ENCODE measurements at regions not wholly inside any gene's neighbourhood (a gene's known extent, or its start where the extent isn't known, plus 50 kb on each side); places are given as distances from the start of the nearest gene placed in this dataset.
"Not testable (repeated sequence)": the region's sequence is repeated elsewhere in the genome, so short reads cannot be mapped to it uniquely, and the experiment has no call there.

DNA sequence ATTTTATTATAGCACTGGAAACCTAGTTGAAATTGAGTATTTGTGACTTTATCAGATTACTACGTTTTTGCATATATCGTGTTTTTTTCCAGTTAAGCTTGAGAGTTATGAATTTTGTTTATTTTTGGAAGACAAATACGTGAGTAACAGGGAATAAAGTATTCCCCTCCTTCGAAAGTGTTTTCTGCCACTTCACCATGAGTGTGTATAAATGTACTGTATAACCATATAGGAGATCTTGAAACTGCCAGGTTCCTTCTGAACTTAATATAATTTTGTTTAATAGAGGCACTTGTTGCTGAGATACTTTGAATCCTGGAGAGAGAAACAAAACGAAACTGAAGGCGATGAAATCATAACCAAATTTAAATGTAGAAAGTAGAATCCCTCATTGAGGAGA lies 1004.4 kb upstream of the ZEB2 start:
- FAIRE-seq (no peak), DNase-seq (ENCODE audit: insufficient read length, low spot score) (no peak)

DNA sequence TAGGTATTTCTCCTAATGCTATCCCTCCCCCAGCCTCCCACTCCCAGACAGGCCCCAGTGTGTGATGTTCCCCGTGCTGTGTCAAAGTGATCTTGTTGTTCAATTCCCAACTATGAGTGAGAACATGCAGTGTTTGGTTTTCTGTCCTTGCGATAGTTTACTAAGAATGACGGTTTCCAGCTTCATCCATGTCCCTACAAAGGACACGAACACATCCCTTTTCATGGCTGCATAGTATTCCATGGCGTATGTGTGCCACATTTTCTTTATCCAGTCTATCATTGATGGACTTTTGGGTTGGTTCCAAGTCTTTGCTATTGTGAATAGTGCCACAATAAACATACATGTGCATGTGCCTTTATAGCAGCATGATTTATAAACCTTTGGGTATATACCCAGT lies 999.3 kb upstream of the ZEB2 start:
- FAIRE-seq; DNase-seq (ENCODE audit: insufficient read length, low spot score): not testable (repeated sequence)

DNA sequence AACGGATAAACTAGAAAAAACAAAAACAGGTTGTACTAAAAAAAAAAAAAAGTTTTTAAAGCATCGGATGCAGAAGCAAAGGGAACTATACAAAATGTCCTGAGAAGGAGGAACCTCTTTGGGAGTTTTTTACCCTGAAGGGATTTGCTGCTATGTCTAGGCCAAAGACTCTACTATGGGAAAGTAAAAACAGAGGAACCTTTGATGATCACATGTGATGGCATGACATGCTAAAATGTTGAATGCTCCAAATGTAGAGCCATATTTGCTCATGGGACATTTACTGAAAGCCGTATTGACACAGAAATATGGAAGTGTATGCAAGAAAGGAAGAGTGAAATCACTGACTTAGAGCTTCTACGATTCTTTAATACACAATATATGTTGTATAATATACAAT lies 992.0 kb upstream of the ZEB2 start:
- DNase-seq (ENCODE audit: insufficient read length, low spot score) (no peak), FAIRE-seq (no peak)

DNA sequence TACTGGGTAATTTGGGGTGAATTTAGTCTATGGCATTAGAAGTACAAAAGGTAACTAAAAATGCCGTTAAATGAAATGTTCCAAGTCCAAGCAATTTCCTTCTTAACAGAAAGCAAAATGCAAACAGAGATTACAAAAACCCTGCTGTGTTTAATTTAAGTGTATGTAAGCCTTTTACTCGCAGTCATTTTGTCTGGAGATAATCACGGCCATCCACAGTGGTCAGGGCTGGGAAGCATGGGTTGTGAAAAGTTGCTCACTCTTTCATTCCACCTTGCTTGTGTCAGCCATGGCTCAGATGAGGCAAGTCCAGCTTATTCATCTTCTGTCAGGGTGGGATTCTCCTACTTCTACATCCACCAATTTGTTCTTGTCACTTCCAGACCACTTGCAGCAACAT lies 983.6 kb upstream of the ZEB2 start:
- no peak for DNase-seq (ENCODE audit: insufficient read length, low spot score)
- peak; percentile 51 for FAIRE-seq

DNA sequence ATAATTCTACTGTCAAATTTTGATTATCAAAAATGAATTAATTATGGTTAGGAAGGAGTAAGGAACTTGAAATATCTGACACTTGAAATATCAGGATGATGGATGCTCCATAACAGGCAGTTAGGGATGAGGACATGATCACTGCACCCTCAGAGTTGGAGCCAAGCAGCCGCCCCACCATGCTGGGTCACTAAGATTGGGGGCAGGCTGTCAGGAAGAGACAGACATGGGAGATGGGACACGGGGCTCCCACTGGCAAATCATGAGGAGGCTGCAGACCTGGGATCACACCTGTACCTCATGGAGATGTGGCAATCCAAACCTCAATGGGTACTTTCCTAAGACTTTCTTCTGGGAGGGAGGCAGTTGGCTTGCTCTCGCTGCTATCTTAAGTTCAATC lies 982.0 kb upstream of the ZEB2 start:
- FAIRE-seq, result no peak
- no peak for DNase-seq (ENCODE audit: insufficient read length, low spot score)

DNA sequence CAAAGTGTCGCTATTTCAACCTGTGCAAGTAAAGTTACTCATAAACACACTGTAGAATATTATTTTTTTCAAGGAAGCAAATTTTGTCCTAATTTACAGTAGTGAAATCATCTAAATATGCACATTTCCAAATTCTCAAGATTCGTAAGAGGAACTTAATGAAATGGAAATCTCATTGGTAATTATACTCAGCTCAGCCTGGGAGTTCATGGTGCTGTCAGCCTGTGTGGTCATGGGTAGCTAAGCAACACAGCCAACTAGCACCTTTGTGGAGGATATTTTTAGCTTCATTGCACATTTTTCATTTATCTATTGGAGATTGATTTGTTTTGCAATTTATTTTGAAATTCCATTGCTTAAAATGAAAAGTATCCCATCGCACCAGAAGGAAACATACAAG lies 975.7 kb upstream of the ZEB2 start:
- FAIRE-seq (no peak), DNase-seq (ENCODE audit: insufficient read length, low spot score) (no peak)

DNA sequence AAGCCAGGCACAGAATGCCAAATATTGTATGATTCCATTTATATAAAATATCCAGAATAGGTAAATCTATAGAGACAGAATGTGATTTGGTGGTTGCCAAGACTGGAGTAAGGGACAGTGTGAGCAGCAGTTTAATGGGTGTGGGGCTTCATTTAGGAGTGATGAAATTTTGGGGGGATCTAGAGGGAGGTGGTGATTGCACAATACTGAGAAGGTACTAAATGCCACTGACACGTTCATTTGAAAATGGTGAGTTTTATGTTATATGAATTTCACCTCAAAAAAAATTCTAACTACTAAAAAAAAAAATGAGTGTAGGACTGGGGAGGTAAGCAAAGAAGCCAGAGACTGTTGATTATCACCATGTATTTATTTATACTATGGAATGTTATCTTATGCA lies 974.5 kb upstream of the ZEB2 start:
- DNase-seq (ENCODE audit: insufficient read length, low spot score) (no peak), FAIRE-seq (no peak)

DNA sequence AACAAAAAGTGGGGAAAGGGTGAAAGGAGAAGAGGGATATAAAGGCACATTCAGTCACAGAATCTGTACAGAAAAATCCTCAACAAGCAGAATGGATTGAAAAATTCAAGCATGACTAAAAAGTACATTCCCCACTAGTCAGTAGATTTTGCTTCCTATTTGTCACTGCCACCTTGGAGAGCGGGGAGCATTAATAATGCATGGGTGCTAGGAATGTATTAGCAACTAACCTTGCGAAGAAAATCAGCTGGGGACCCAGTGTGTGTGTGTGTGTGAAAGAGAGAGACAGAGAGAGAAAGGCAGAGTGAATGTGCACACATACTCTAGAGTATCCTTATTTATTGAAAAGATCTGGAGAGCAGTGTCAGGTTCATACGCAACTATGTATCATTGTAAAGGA lies 968.7 kb upstream of the ZEB2 start:
- no peak for FAIRE-seq

DNA sequence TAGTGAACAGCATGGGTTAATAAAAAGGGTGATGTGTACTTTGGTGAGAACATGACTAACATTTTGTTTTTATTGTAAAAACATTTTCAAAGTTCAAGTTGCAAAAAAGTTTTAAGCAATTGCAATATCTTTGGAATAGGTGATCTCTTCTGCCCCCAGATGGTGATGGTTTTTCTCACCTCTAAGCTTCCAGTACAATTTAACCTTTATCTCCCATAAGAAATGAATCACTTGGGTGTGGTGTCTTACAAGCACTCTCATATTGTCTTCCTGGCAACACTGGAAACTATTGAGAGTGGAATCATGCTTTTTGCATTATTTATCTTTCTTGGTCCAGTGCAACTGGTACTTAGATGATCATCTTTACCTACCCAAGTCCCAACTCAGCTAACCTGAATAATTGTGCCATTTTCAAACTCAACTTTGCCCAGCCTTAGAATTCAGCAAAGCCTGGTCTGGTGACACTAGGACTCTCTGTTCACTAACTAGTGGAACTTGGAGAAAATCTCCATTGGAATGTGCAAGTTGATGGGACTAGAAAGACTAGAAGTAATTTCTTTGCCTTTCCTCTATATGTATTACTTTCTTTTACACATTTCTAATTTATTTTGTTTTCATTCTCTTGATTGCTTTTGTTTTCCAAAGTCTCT lies 964.7 kb upstream of the ZEB2 start:
- FAIRE-seq (no peak), DNase-seq (ENCODE audit: insufficient read length, low spot score) (peak; percentile 31)

More for the DNA sequence above, 968.7 kb upstream of the ZEB2 start:
- DNase-seq (ENCODE audit: insufficient read length, low spot score), result no peak

DNA sequence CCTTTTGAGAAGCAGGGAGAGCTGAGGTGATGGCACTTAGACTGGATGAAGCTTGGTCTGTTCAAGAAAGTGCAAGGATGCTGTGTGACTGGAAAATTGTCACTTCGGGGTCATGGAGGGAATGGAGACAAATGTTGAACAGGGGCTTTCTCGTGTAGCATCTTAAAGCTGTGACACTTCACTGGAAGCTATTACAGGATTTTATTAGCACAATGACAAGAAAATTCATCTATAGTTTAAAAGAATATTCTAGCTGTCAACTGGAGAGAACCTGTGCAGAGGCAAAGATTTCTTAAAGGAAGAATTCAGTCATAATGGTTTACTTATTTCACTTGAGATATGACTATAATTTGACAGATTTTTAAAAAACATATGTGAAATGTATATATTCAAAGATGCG lies 963.9 kb upstream of the ZEB2 start:
- FAIRE-seq (no peak), DNase-seq (ENCODE audit: insufficient read length, low spot score) (no peak)

DNA sequence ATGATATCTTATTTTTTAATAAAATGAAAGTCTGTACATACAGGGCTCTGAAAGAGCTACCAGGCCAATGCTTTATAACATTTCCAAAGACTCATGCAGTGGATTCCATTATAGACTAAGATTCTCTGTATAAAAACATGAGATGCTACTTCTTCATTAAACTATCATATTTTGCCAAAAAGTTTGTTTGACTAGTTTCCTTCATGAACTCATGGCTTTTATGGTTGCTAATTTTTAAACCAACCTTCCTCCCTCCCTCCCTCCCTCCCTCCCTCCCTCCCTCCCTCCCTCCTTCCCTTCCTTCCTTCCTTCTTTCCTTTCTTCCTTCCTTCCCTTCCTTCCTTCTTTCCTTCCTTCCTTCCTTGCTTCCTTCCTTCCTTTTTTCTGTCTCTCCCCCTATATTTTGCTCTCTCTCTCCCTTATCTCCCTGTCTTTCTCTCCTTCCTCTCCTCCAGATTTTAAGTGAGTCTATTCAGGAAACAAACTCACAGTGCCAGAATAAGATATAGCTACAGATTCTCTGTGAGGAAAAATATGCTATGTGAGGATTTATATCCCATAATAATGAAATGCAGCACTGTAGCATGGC lies 961.5 kb upstream of the ZEB2 start:
- FAIRE-seq, result no peak

DNA sequence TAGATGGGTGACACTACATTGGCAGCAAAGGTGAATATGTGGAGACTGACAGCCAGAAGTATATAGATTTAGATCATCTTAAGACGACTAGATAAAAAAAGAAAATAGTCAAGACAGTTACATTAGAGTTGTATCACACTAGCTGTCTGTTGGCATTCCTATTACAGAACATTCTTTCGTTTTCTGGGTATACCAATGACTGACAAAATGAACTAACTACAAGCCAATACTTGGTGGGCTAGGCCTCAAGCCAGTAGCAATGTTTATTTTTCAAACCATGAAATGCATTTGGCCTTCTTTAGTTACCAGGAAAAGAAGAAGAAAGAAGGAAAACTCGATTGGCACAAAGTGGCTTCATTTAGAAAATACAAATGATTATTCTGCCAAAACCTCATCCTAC lies 944.9 kb upstream of the ZEB2 start:
- no peak for DNase-seq (ENCODE audit: insufficient read length, low spot score)
- no peak for FAIRE-seq

More for the DNA sequence above, 961.5 kb upstream of the ZEB2 start:
- DNase-seq (ENCODE audit: insufficient read length, low spot score), result no peak

DNA sequence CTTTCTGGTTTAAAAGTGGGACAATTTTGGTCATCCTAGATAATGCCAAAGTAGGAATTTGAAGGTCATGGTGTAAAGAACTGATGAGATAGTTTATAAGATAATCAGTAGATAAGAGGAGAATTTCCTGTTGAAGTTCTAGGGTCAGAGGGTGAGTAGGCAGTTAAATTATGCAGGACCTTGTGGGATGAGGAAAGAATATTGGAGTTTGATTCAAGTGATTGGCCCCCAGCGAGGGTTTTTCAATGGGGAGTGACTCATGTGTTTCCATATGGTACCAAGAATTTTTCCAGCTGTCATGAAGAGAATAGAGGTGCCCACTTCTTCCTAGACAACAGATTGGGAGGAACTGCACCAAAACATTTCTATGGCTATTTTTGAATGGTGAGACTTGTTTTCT lies 940.2 kb upstream of the ZEB2 start:
- no peak for DNase-seq (ENCODE audit: insufficient read length, low spot score)
- no peak for FAIRE-seq

DNA sequence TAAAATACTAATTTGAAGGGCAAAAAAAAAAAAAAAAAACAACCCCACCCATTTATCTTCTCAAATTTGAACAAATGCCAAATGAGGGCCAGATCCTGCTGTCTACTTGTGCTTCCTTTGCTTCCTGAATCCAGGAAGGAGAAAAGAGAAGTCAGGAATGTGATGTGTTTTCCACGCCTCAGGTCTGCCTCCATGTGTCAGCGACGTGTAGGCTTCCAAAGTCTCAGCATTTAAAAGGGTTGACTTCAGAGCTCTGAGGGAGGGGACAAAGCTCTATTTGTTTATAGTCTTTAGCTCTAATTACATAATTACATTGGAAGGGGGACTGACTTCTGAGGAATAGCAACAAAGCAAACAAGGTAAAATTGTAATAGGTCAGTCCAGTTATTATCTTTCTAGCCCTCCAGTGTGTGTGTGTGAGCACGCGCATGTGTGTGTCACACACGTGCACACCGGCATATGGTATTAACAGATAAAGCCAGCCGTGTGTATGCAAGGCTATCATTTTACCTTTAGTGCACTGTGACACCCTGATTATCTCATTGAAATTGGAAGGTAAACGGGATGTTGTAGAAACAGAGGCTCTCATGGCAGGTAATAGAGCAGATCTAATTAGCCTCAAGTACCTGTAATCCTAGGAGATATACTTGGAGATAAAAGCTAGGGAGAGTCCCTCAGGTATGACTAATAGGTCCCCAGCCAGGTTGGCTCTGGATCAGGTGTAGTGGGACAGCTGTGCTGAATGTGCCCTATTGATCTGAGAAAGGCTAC lies 911.4 kb upstream of the ZEB2 start:
- DNase-seq (ENCODE audit: insufficient read length, low spot score) (no peak), FAIRE-seq (no peak)

DNA sequence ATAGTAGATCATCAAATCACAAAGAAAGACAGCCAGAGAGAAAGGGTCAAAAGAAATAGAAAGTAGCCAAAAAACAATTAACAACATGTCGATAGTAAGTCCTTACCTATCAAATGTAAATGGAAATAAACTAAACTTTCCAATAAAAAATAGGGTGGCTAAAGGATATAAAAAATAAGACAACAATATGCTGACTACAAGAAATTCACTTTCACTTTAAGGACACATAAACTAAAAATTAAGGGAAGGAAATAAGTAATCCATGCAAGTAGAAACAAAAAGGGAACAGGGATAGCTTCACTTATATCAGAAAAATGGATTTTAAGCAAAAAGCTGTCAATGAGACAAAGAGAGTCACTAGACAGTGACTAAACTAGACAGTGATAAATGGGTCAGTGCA lies 903.9 kb upstream of the ZEB2 start:
- no peak for FAIRE-seq

DNA sequence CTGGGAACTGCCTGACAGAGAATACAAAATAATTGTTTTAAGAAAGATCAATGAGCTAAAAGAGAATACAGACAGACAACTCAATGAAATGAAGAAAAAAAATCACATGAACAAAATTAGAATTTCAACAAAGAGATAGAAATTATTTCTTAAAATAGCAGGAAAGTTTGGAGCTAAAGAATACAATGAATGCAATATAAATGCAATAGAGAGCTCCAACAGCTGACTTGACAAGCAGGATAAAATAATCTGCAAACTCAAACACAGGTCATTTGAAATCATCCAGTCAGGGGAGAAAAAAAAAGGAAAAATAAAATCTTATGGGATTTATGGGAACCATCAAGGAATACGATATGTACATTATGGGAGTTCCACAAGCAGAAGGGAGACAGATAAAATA lies 902.7 kb upstream of the ZEB2 start:
- DNase-seq (ENCODE audit: insufficient read length, low spot score) (no peak), FAIRE-seq (no peak)

More for the DNA sequence above, 903.9 kb upstream of the ZEB2 start:
- DNase-seq (ENCODE audit: insufficient read length, low spot score), result no peak

DNA sequence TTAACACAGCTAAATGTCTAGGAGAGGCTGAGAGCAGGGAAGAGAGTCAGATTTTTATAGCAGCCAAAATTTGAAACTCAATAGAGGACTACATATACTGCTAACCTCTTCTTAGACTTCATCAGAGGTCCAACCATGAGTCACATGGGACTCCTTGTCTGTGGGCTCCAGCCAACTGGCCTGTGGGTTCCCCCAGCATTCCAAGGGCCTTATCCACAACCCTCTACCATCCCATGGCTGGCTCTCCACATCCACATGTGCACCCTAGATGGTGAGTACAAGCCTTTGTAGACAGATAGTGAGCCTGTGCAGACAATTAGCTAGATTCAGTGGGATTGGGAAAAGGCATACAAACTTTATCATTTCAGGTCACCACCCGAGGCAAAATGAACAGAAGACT lies 901.9 kb upstream of the ZEB2 start:
- DNase-seq (ENCODE audit: insufficient read length, low spot score), result no peak
- FAIRE-seq, result no peak

DNA sequence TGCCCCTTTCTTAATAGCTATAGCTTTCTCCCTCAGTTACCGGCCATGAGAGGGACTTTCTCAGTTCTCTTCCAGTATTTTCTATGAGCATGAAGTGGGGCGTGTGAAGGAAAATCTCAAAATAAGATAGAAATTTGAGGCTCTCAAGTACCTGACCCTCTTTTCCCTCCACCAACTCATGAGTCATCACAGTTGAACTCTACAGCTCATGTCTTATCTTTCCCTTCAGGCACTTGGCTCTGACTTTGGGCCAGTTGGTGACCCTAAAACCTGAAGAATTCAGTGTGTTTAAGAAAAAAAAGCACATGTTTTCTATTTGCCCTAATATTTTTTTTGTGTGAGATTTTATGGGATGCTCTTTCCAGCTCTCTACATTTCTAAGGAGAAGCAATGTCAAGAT lies 896.7 kb upstream of the ZEB2 start:
- DNase-seq (ENCODE audit: insufficient read length, low spot score), result no peak
- FAIRE-seq, result no peak

DNA sequence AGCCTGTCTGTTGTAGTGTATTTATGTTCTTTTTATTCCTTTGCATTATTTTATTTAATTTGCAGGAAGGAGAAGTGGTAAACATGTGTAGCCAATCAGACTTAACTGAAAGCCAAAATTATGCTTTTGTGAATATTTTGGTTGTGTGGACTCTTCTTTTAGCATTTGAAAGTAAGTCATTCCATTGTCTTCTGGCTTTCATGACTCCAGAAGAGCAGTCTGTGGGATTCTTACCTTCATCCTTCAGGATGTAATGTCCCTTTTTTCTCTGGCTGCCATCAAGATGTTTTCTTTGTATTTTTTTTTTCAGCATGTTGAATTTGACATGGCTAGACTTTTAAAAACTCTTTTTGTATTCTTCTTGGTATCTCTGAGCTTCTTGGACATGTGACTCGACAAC lies 895.2 kb upstream of the ZEB2 start:
- DNase-seq (ENCODE audit: insufficient read length, low spot score) (no peak), FAIRE-seq (no peak)

DNA sequence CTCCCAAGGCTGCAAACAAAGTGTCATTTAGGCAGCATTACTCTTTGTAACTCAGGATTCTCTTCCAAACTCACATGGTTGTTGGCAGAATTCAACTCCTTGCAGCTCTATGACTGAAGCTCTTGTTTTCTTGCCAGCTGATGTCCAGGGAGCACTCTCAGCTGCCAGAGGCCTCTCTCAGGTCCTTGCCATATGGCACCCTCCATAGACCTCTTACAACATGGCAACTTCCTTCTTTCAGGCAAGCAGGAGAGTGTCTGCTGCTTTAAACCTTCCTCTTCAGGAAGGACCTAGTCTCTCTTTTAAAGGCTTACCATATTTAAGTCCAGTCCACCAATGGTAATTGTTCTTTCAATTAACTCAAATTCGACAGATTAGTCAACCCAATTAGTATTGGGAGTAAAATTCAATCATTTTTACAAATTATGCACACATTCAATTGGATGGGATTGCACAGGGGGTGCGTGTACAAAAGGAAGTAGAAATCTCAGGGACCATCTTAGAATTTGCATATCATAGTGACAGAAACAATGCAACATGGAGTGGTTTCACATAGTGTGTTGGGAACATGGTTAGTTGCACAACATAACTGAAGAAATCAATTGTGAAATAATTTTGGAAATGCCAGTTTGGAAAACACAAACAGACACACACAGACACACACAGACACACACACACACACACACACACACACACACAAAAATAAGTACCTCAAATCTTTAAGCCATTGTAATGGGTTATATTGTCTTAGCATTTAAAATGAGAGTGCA lies 893.5 kb upstream of the ZEB2 start:
- DNase-seq (ENCODE audit: insufficient read length, low spot score), result no peak
- no peak for FAIRE-seq

DNA sequence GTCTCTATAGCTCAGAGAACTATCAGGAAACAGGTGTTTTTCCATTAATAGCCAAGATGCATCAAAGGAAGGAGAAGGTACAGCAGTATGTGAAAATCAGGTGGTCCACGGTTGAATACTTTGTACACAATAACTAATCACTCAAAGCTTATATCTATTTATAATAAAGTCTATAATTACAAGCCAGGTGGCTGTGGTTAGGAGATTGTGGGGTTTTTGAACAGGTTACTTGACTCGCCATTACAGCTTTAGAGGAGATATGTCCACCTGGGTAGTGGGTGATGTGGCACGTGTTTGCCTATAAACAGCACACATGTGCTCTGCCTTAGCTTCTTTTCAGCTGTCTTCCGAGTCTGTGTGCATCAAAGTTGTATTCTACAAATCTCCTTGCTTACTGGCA lies 892.2 kb upstream of the ZEB2 start:
- DNase-seq (ENCODE audit: insufficient read length, low spot score) (no peak), FAIRE-seq (no peak)

Measured in HTR-8/SVneo (cell line).